ENCODE measurements at regions not wholly inside any gene's neighbourhood (a gene's known extent, or its start where the extent isn't known, plus 50 kb on each side); places are given as distances from the start of the nearest gene placed in this dataset.

DNA sequence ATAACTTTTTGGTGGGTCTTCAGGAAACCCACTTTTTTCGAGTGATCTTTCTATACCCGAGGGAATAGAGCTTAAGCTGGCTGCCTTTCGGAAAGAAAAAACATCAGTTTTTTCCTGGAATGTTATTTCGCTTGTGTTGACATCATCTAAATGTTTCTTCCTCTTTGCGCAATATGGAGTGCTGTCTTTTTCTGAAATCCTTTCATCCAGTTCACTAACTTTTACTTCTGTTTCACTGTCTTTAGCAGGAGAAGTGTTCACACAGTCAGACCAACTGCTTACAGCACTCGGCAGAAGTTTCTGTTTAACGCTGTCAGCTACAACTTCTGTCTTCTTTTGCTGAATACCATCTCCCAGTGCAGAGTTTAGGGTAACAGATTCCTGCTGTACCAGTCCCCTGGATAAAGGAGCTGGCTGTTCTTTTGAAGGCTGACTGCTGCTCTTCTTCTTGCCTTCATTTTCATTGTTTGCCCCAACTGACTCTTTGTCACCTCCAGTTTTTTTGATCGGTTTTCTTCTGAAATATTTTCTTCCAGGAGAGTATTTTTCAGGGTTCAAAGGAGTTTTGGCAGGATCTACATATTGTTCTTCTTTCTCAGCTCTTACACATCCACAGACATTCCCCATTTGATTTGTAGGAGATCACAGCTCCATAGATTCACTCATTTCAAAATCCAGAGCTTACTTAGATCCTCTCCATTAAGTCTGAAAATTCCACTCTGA is 50.0 kb upstream of the DST start:
- Mint-ChIP-seq H3K27me3 (peaks cover 8% of the 10 kb centered on the region), H3K9me3 (no peaks in the 10 kb centered on the region), H3K27ac (no peak overlapping the region), H3K4me1 (no peaks in the 10 kb centered on the region), H3K4me3 (no peak overlapping the region)
- no peak for DNase-seq
- no peak for ATAC-seq
